ENCODE measurements at regions not wholly inside any gene's neighbourhood (a gene's known extent, or its start where the extent isn't known, plus 50 kb on each side); places are given as distances from the start of the nearest gene placed in this dataset.

DNA sequence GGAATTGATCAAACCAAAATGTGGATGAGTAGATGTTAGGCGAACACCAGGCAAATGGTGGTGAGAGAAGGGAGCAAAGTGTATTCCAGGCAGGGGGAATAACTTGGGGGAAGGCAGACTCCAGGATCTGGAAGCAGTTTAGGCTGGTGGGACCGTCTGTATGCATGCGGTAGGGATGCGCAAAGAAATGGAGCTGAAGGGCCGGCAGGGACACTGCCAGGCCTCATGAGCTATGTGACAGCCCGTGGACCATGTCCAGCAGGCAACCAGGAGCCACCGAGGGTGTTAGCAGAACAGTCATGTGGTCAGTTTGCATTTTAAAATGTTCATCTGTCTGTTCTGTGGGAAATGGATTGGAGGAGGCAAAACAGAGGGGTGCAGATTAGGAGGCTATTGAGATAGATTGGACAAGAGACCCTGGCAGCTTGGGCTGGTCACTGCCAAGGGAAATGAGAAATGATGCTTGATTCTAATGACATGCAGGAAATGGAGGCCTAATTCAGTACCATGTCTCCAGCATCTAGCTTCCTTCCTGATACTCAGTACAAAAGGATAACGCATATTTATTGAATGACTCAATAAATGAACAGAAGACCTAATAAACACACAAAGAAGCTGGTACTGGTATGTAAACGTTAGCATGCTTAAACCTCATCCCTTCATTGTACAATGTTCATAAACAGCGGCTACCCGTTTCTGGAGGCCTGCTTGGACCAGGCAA is 412.4 kb downstream of the BUD13 start:
- H3K9me3 ChIP-seq (ENCODE audit: control insufficient read depth, insufficient read depth, low read depth, low read length) = no peaks in the 10 kb centered on the region
- no peak overlapping the region for H3K4me2 ChIP-seq (ENCODE audit: extremely low read depth, insufficient read depth, low read length)
- H3K79me2 ChIP-seq (ENCODE audit: control insufficient read depth, insufficient read depth, low read length) = no peaks in the 10 kb centered on the region
- no peak overlapping the region for H3K4me3 ChIP-seq (replicated peaks in 1 of 4; ENCODE audit: control extremely low read depth in 1 of 4, insufficient read depth in 1 of 4, low read depth in 3 of 4, low read length in 4 of 4)
- DNase-seq (ENCODE audit: low read depth in 2 of 2) = no peak
- H3K27ac ChIP-seq (ENCODE audit: insufficient read depth, low read length) = no peak overlapping the region
- H3K27me3 ChIP-seq (ENCODE audit: control insufficient read depth, insufficient read depth, low read length) = no peaks in the 10 kb centered on the region
- H3K9ac ChIP-seq (ENCODE audit: insufficient read depth, low read length) = no peak overlapping the region
- no peaks in the 10 kb centered on the region for H4K20me1 ChIP-seq (ENCODE audit: control insufficient read depth, extremely low read depth, insufficient read depth, low read length)
- no peaks in the 10 kb centered on the region for H3K36me3 ChIP-seq (ENCODE audit: control insufficient read depth, insufficient read depth, low read length)
- TF ChIP-seq EZH2 (IDR thresholded peaks at IDR 0.05; ENCODE audit: low read length, missing control alignments) (no peak), CTCF (conservative IDR thresholded peaks at IDR 0.05 in 1 of 2, IDR thresholded peaks at IDR 0.05 in 1 of 2; ENCODE audit: low read depth in 1 of 2, low read length in 2 of 2) (no peak)
- no peak overlapping the region for H2AFZ ChIP-seq (ENCODE audit: low read length)
- H3K4me1 ChIP-seq (ENCODE audit: control insufficient read depth, extremely low read depth, insufficient read depth, low read length) = no peaks in the 10 kb centered on the region

- Histone ChIP-seq H3K27me3 (ENCODE audit: control insufficient read depth, insufficient read depth, low read length) (no peaks in the 10 kb centered on the region), H3K4me3 (replicated peaks in 1 of 4; ENCODE audit: control extremely low read depth in 1 of 4, insufficient read depth in 1 of 4, low read depth in 3 of 4, low read length in 4 of 4) (no peak overlapping the region), H3K4me1 (ENCODE audit: control insufficient read depth, extremely low read depth, insufficient read depth, low read length) (no peaks in the 10 kb centered on the region), H3K9me3 (ENCODE audit: control insufficient read depth, insufficient read depth, low read depth, low read length) (no peaks in the 10 kb centered on the region), H4K20me1 (ENCODE audit: control insufficient read depth, extremely low read depth, insufficient read depth, low read length) (no peaks in the 10 kb centered on the region), H3K4me2 (ENCODE audit: extremely low read depth, insufficient read depth, low read length) (no peak overlapping the region), H3K27ac (ENCODE audit: insufficient read depth, low read length) (no peak overlapping the region), H3K9ac (ENCODE audit: insufficient read depth, low read length) (no peak overlapping the region), H2AFZ (ENCODE audit: low read length) (no peak overlapping the region), H3K36me3 (ENCODE audit: control insufficient read depth, insufficient read depth, low read length) (no peaks in the 10 kb centered on the region), H3K79me2 (ENCODE audit: control insufficient read depth, insufficient read depth, low read length) (no peaks in the 10 kb centered on the region)
- TF ChIP-seq EZH2 (IDR thresholded peaks at IDR 0.05; ENCODE audit: low read length, missing control alignments) = no peak
- TF ChIP-seq CTCF (conservative IDR thresholded peaks at IDR 0.05 in 1 of 2, IDR thresholded peaks at IDR 0.05 in 1 of 2; ENCODE audit: low read depth in 1 of 2, low read length in 2 of 2) = no peak
- DNase-seq (ENCODE audit: low read depth in 2 of 2) = peak in 1 of 2 donors; percentile 8
Observed at GRCh38 chr11:116357784-116358544, 414.8 kb downstream of the BUD13 start.

GRCh38 chr11:116356451-116356850 is 416.3 kb downstream of the BUD13 start:
- Histone ChIP-seq H4K20me1 (ENCODE audit: control insufficient read depth, extremely low read depth, insufficient read depth, low read length) (no peaks in the 10 kb centered on the region), H3K4me2 (ENCODE audit: extremely low read depth, insufficient read depth, low read length) (no peak overlapping the region), H3K27me3 (ENCODE audit: control insufficient read depth, insufficient read depth, low read length) (no peaks in the 10 kb centered on the region), H3K36me3 (ENCODE audit: control insufficient read depth, insufficient read depth, low read length) (no peaks in the 10 kb centered on the region), H3K4me1 (ENCODE audit: control insufficient read depth, extremely low read depth, insufficient read depth, low read length) (no peaks in the 10 kb centered on the region), H2AFZ (ENCODE audit: low read length) (no peak overlapping the region), H3K9ac (ENCODE audit: insufficient read depth, low read length) (no peak overlapping the region), H3K27ac (ENCODE audit: insufficient read depth, low read length) (no peak overlapping the region), H3K9me3 (ENCODE audit: control insufficient read depth, insufficient read depth, low read depth, low read length) (no peaks in the 10 kb centered on the region), H3K4me3 (replicated peaks in 1 of 4; ENCODE audit: control extremely low read depth in 1 of 4, insufficient read depth in 1 of 4, low read depth in 3 of 4, low read length in 4 of 4) (no peak overlapping the region), H3K79me2 (ENCODE audit: control insufficient read depth, insufficient read depth, low read length) (no peaks in the 10 kb centered on the region)
- DNase-seq (ENCODE audit: low read depth in 2 of 2) = no peak
- no peak for TF ChIP-seq CTCF (conservative IDR thresholded peaks at IDR 0.05 in 1 of 2, IDR thresholded peaks at IDR 0.05 in 1 of 2; ENCODE audit: low read depth in 1 of 2, low read length in 2 of 2)
- no peak for TF ChIP-seq EZH2 (IDR thresholded peaks at IDR 0.05; ENCODE audit: low read length, missing control alignments)
